ENCODE measurements at regions not wholly inside any gene's neighbourhood (a gene's known extent, or its start where the extent isn't known, plus 50 kb on each side); places are given as distances from the start of the nearest gene placed in this dataset.

DNA sequence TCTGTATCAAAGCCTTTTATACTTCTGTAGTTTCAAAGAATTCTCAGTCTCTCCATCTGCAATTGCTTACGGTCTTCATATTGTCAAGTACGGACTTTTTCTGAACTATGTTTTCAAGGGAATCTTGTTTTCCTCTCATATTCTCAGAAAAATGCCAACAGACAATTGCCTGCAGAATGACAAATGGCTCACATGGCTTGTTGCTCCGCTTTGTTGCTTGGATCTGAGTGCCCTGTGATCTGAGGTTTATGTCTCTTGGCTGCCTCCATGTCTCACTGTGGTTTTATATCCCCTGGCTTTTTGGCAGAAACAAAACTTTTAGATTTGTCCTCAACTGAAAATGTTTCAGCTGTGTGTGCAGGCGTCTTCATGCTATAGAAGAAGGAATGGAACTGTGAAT lies 285.4 kb upstream of the CHD6 start:
- no peak for TF ChIP-seq POLR2A (IDR thresholded peaks at IDR 0.05)
- TF ChIP-seq, protein P1, sequence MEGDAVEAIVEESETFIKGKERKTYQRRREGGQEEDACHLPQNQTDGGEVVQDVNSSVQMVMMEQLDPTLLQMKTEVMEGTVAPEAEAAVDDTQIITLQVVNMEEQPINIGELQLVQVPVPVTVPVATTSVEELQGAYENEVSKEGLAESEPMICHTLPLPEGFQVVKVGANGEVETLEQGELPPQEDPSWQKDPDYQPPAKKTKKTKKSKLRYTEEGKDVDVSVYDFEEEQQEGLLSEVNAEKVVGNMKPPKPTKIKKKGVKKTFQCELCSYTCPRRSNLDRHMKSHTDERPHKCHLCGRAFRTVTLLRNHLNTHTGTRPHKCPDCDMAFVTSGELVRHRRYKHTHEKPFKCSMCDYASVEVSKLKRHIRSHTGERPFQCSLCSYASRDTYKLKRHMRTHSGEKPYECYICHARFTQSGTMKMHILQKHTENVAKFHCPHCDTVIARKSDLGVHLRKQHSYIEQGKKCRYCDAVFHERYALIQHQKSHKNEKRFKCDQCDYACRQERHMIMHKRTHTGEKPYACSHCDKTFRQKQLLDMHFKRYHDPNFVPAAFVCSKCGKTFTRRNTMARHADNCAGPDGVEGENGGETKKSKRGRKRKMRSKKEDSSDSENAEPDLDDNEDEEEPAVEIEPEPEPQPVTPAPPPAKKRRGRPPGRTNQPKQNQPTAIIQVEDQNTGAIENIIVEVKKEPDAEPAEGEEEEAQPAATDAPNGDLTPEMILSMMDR (IDR thresholded peaks at IDR 0.05): no peak

Data from uterus (tissue), 2 donors.